ENCODE measurements at regions not wholly inside any gene's neighbourhood (a gene's known extent, or its start where the extent isn't known, plus 50 kb on each side); places are given as distances from the start of the nearest gene placed in this dataset.

- H3K18ac ChIP-seq (ENCODE audit: extremely low read depth, low read length), result no peak overlapping the region
- CTCF ChIA-PET (ENCODE audit: partially characterized antibody), result interaction anchor here (0.6 kb wide), 1 partner anchor 34 kb away, joined by 3 read pairs; no protein-coding TSS in a partner anchor
- FAIRE-seq, result no peak
- no peak overlapping the region for H4K8ac ChIP-seq (ENCODE audit: extremely low read depth, insufficient read depth, low read length)
- H2BK15ac ChIP-seq (ENCODE audit: low read length), result no peak overlapping the region
- no peak overlapping the region for H2BK20ac ChIP-seq (ENCODE audit: low read length)
- H4K91ac ChIP-seq (replicated peaks; ENCODE audit: insufficient read length, low read length), result no peak overlapping the region
- no peaks in the 10 kb centered on the region for H4K20me1 ChIP-seq (replicated peaks in 1 of 2; ENCODE audit: control insufficient read depth in 1 of 2, insufficient read depth in 2 of 2, low read length in 2 of 2)
- no peak overlapping the region for H3K23ac ChIP-seq (ENCODE audit: insufficient read length)
- H3K4ac ChIP-seq (replicated peaks; ENCODE audit: insufficient read length, low read depth, low read length), result no peak overlapping the region
- no peak overlapping the region for H2AFZ ChIP-seq (ENCODE audit: low read length)
- H3K36me3 ChIP-seq (ENCODE audit: control insufficient read depth in 2 of 4, insufficient read depth in 4 of 4, low read length in 3 of 4), result no peaks in the 10 kb centered on the region
- POLR2A ChIA-PET (ENCODE audit: partially characterized antibody), result no interaction called here
- no peaks in the 10 kb centered on the region for H3K4me1 ChIP-seq (replicated peaks in 1 of 4; ENCODE audit: control insufficient read depth in 3 of 4, insufficient read depth in 4 of 4, low read length in 3 of 4)
- no peak overlapping the region for H2BK12ac ChIP-seq (ENCODE audit: low read depth, low read length)
- no peak overlapping the region for H3K4me2 ChIP-seq (ENCODE audit: insufficient read depth in 1 of 2, low read depth in 2 of 2, low read length in 2 of 2)
- DNase-seq (ENCODE audit: low read depth in 1 of 2, low spot score in 2 of 2), result no peak
- H3K14ac ChIP-seq (ENCODE audit: insufficient read length), result no peak overlapping the region
- TF ChIP-seq NRF1 (IDR thresholded peaks at IDR 0.05; ENCODE audit: low read depth, low read length) (no peak), MAFK (IDR thresholded peaks at IDR 0.05; ENCODE audit: low read depth, low read length) (no peak), CHD1 (IDR thresholded peaks at IDR 0.05; ENCODE audit: low read depth, low read length) (no peak), RAD21 (IDR thresholded peaks at IDR 0.05 in 1 of 2, conservative IDR thresholded peaks at IDR 0.05 in 1 of 2; ENCODE audit: low read depth in 2 of 2, low read length in 2 of 2) (no peak), SP2 (IDR thresholded peaks at IDR 0.05; ENCODE audit: low read length) (no peak), SIX5 (IDR thresholded peaks at IDR 0.05; ENCODE audit: low read depth, low read length) (no peak)
- no peak overlapping the region for H2BK5ac ChIP-seq (ENCODE audit: low read depth, low read length)
- H3K56ac ChIP-seq (replicated peaks; ENCODE audit: insufficient read length, low read depth, low read length), result no peak overlapping the region
- no peaks in the 10 kb centered on the region for H3K9me3 ChIP-seq (ENCODE audit: insufficient read depth in 2 of 2, low read depth in 1 of 2, low read length in 1 of 2)
- H3K79me1 ChIP-seq (ENCODE audit: low read depth, low read length), result no peaks in the 10 kb centered on the region
- WGBS, 2 experiments (ENCODE audit: extremely low coverage in 1 of 2, insufficient coverage in 1 of 2, insufficient read length in 1 of 2, insufficient replicate concordance in 2 of 2, low coverage in 1 of 2, low lambda C conversion rate in 2 of 2, missing lambda C conversion rate in 1 of 2), result 91% methylated on average over 2 of the region's 2 CpGs; no CpG with 5 or more reads in 1 of the 2 experiments
- no peaks in the 10 kb centered on the region for H3K79me2 ChIP-seq (ENCODE audit: control insufficient read depth in 1 of 2, insufficient read depth in 2 of 2, low read length in 2 of 2)
- H3K27me3 ChIP-seq (replicated peaks in 1 of 4; ENCODE audit: control insufficient read depth in 3 of 4, extremely low read depth in 1 of 4, insufficient read depth in 3 of 4, low read length in 3 of 4), result no peaks in the 10 kb centered on the region
- no peak overlapping the region for H3K9ac ChIP-seq (replicated peaks in 1 of 4; ENCODE audit: extremely low read depth in 1 of 4, low read depth in 3 of 4, low read length in 3 of 4)
- H2AK5ac ChIP-seq (ENCODE audit: low read depth, low read length), result no peak overlapping the region
- H2BK120ac ChIP-seq (replicated peaks; ENCODE audit: low read depth, low read length), result no peak overlapping the region
- no peaks in the 10 kb centered on the region for H3K23me2 ChIP-seq (ENCODE audit: low read depth, low read length)
- no peak overlapping the region for H3K4me3 ChIP-seq (ENCODE audit: extremely low read depth in 1 of 4, insufficient read depth in 2 of 4, low read depth in 3 of 4, low read length in 4 of 4)
- H4K5ac ChIP-seq (ENCODE audit: insufficient read length, low read depth, low read length), result no peak overlapping the region
- H3K27ac ChIP-seq (ENCODE audit: low read depth, low read length), result no peak overlapping the region
Measured at GRCh38 chr17:72039490-72039889, 81.3 kb upstream of the SOX9 start.
